Liver (tissue), 3 donors: ENCODE measurements at regions not wholly inside any gene's neighbourhood (a gene's known extent, or its start where the extent isn't known, plus 50 kb on each side); places are given as distances from the start of the nearest gene placed in this dataset.

ENCODE experiments used
- ATF3 ChIP-seq: IDR thresholded peaks from 2 replicates; pipeline ENCODE4 v1.6.1; 2016; ENCODE audit warnings: antibody characterized with exemption
- CTCF ChIP-seq: fragments of 150-350 bp; IDR thresholded peaks from 2 replicates; pipeline ENCODE4 v1.5.1; 2017; ENCODE audit warnings: improper control_type of control experiment, low read depth, low read length; ENCODE audit not compliant: missing input control
- EGR1 ChIP-seq, 2 donors: IDR thresholded peaks; 2 replicates each; pipeline ENCODE4 v1.6.1; 2016 to 2018; ENCODE audit warnings: antibody characterized with exemption in 2 of 2, low read depth in 2 of 2
- FOXA1 ChIP-seq: IDR thresholded peaks from 2 replicates; pipeline ENCODE4 v1.6.1; 2016; ENCODE audit warnings: antibody characterized with exemption
- GABPA ChIP-seq, 2 donors: IDR thresholded peaks in 1 of 2; conservative IDR thresholded peaks in 1 of 2; 2 replicates each; pipeline ENCODE4 v1.6.1; 2016; ENCODE audit warnings: antibody characterized with exemption in 2 of 2, mild to moderate bottlenecking in 1 of 2, moderate library complexity in 1 of 2
- HNF4A ChIP-seq, 2 donors: conservative IDR thresholded peaks; 2 replicates each; pipeline ENCODE4 v1.6.1; 2016; ENCODE audit warnings: antibody characterized with exemption in 2 of 2, mild to moderate bottlenecking in 2 of 2
- HNF4G ChIP-seq: IDR thresholded peaks from 2 replicates; pipeline ENCODE4 v1.6.1; 2016; ENCODE audit warnings: antibody characterized with exemption
- JUND ChIP-seq, 2 donors: IDR thresholded peaks; 2 replicates each; pipeline ENCODE4 v1.6.1; 2016; ENCODE audit warnings: antibody characterized with exemption in 2 of 2
- MAX ChIP-seq: IDR thresholded peaks from 2 replicates; pipeline ENCODE4 v1.6.1; 2016; ENCODE audit warnings: antibody characterized with exemption
- RAD21 ChIP-seq, 2 donors: IDR thresholded peaks; 2 replicates each; pipeline ENCODE4 v1.6.1; 2016; ENCODE audit warnings: antibody characterized with exemption in 2 of 2, mild to moderate bottlenecking in 2 of 2
- REST ChIP-seq: IDR thresholded peaks from 2 replicates; pipeline ENCODE4 v1.6.1; 2016; ENCODE audit warnings: antibody characterized with exemption, mild to moderate bottlenecking
- TAF1 ChIP-seq: conservative IDR thresholded peaks from 2 replicates; pipeline ENCODE4 v1.6.1; 2016; ENCODE audit warnings: antibody characterized with exemption, mild to moderate bottlenecking
- YY1 ChIP-seq: IDR thresholded peaks from 2 replicates; pipeline ENCODE4 v1.6.1; 2016; ENCODE audit warnings: antibody characterized with exemption, mild to moderate bottlenecking
- ZBTB33 ChIP-seq: IDR thresholded peaks from 2 replicates; pipeline ENCODE4 v1.6.1; 2016; ENCODE audit warnings: antibody characterized with exemption
- donor health status: healthy.
- donor health status: healthy.

- TF ChIP-seq CTCF (no peak), YY1 (no peak), TAF1 (no peak), JUND (IDR thresholded peaks at IDR 0.05) (no peak), ZBTB33 (no peak), HNF4G (no peak), ATF3 (no peak), GABPA (IDR thresholded peaks at IDR 0.05 in 1 of 2, conservative IDR thresholded peaks at IDR 0.05 in 1 of 2) (no peak), MAX (no peak), RAD21 (IDR thresholded peaks at IDR 0.05) (no peak), FOXA1 (no peak), REST (no peak), EGR1 (IDR thresholded peaks at IDR 0.05; ENCODE audit: low read depth in 2 of 2) (no peak), HNF4A (conservative IDR thresholded peaks at IDR 0.05) (no peak)
Observed at GRCh38 chr4:100795581-100795980, 277.8 kb upstream of the EMCN start.
